Caki2 (cell line): ENCODE measurements at regions not wholly inside any gene's neighbourhood (a gene's known extent, or its start where the extent isn't known, plus 50 kb on each side); places are given as distances from the start of the nearest gene placed in this dataset.
"Not testable (repeated sequence)": the region's sequence is repeated elsewhere in the genome, so short reads cannot be mapped to it uniquely, and the experiment has no call there.

Source experiments
- DNase-seq: peaks from one replicate; pipeline ENCODE4 v3.0.0-alpha.2; 2015; ENCODE audit warnings: low read depth
- in situ Hi-C: cut with HindIII; loops from 2 replicates; pipeline ENCODE4 v1.10.0; 2016; ENCODE audit warnings: low sequenced_read_pairs, low pct_unique_long_range_greater_than_20kb, mixed read lengths

GRCh38 chr2:48039209-48039990, 133.1 kb upstream of the FBXO11 start:
- no peak for DNase-seq
- in situ Hi-C loops = no loop called here

- in situ Hi-C loops = no loop called here
- DNase-seq = no peak
Measured at GRCh38 chr2:48043131-48043700, 136.9 kb upstream of the FBXO11 start.

- DNase-seq = no peak
- in situ Hi-C loops = no loop called here
Measured at GRCh38 chr2:48043746-48044145, 137.4 kb upstream of the FBXO11 start.

- no peak for DNase-seq
- in situ Hi-C loops = no loop called here
Measured at GRCh38 chr2:48045613-48046012, 139.3 kb upstream of the FBXO11 start.

GRCh38 chr2:48048476-48049171, 142.3 kb upstream of the FBXO11 start:
- no peak for DNase-seq
- in situ Hi-C loops = no loop called here

DNA sequence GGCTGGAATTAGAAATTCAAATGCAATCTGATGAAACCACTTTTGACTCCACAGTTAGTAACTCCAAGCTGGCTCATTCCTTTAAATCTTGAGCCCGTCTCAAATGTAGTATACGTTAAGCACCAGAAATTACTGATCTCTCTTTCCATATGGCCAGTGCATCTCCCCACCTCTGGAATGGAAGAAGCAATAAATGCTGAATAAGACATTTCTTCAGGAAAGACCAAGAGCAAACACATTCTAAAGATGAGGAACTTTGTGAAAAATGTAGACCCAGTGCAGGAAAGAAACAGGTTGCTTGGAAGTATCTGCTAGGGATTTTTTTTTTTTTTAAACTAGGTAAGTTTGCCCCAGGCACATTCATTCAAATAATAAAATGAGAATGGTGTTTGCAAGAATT, 143.1 kb upstream of the FBXO11 start:
- no peak for DNase-seq
- in situ Hi-C loops = no loop called here

- no peak for DNase-seq
- in situ Hi-C loops = no loop called here
Measured at GRCh38 chr2:48050711-48051110, 144.4 kb upstream of the FBXO11 start.

DNA sequence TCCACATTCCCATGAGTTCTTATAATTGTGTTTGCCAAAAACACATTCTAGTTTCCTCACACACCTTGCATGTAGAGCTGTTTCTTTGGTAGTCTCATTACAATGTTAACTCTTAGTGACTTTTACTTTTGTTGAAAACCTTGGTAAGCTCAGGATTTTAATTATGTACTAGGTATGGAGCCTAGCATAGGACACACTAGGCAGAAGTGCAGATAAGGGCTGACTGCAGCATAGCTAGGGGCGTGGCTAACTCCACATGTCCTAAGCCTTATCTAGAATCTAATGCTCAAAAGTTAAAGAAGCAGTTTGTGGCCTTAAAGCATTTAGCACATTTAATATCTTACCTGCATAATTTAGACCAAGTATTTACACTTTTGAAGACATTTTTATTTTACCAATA, 153.7 kb upstream of the FBXO11 start:
- in situ Hi-C loops = no loop called here

GRCh38 chr2:48061656-48062055, 155.4 kb upstream of the FBXO11 start:
- in situ Hi-C loops, DNase-seq: not testable (repeated sequence)

More for the DNA sequence above, 153.7 kb upstream of the FBXO11 start:
- DNase-seq = no peak

DNA sequence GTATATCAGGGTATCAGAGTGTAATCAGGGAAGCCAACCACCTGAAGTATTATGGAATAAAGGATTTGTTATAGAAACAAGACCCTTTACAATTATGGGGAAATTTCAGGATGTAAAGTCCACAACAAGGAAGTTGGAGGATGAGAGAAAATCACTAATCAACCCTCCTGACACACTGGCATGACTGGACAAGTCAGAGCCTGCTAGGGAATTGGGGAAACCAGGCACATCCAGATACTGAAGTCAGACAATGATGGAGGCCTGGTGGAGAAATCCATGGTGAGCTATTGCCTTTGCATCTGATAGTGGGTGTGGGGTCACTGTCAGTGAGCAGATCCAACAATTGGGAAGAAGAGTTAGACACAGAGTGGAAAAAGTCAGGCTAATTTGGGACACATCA, 158.8 kb upstream of the FBXO11 start:
- DNase-seq = no peak
- in situ Hi-C loops = no loop called here

DNA sequence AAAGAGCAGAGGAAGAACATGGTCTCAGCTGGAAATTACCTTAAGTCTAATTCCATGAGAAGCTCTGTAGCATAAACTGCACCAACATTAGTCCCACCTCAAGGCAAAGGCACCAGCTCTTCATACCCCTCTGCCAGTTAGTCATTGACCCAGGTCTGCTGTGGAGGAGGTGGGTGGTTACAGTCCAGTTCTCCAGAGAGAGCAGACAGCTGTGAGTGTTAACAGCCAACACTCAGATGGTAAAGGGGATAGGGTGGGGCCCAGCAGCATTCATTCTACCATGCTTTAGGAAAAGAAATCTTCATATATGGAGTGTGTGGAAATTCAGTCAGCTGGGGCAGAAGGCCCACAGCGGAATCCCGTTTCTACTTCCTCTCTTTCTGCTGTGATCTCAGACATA, 159.7 kb upstream of the FBXO11 start:
- in situ Hi-C loops = no loop called here

GRCh38 chr2:48069769-48070168, 163.5 kb upstream of the FBXO11 start:
- in situ Hi-C loops = no loop called here
- DNase-seq = no peak

More for the DNA sequence above, 159.7 kb upstream of the FBXO11 start:
- DNase-seq = no peak

- no peak for DNase-seq
Measured at GRCh38 chr2:48070415-48070814, 164.1 kb upstream of the FBXO11 start.

DNA sequence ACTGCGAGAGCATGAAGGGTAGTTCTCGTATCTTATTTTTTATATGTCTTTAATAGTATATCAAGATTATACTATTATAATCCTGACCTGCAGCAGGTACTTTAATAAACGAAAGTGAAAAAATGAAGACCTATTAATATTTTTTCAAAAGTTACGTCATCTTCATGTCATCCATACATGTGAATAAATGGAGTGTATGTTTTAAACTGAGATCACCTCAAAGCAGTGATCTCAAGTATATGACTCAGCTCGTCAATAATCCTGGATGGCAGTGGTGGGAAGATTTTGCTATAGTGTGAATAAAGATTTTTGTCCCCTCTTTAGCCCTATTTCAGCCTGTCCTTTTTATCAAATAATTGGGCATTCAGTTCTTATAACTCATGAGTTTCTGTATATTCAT, 166.3 kb upstream of the FBXO11 start:
- no peak for DNase-seq
- in situ Hi-C loops = no loop called here

More at GRCh38 chr2:48070415-48070814, 164.1 kb upstream of the FBXO11 start:
- in situ Hi-C loops = no loop called here

DNA sequence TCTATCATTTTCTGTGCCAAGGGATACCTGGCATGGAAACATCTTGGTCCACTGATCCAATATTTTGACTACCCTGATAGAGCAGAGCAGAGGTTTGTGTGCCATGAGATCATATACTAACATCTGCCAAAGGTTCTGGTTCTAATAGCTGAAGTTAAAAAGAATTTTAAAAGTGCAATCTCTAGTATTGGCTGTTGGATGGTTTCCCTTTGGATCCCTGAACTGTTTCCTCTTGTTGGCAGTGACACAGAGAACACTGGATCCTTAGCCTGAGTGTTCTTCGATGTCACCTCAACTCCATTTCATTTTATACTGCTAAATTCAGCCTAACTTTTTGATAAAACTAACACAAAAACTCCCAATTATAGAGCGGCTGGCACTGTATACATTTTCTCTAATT, 169.3 kb upstream of the FBXO11 start:
- no peak for DNase-seq
- in situ Hi-C loops = no loop called here

GRCh38 chr2:48080534-48081316, 174.4 kb upstream of the FBXO11 start:
- in situ Hi-C loops = no loop called here
- DNase-seq = no peak

DNA sequence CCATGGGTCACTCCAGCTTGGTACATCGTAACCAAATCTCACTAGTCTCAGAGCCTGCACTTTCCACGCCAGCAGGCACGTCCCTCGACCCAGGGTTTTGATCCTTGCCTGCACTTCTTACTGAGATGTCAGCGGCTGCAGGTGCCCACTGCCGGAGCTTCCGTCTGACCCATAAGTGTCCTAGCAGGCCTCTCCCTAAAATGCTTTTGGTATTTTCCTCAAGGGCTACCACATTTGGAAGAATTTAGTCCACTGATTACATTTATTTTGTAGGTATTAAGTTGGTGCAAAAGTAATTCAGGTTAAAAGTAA, 175.0 kb upstream of the FBXO11 start:
- DNase-seq = no peak
- in situ Hi-C loops = no loop called here

- DNase-seq = no peak
- in situ Hi-C loops = no loop called here
Measured at GRCh38 chr2:48085888-48086287, 179.6 kb upstream of the FBXO11 start.

DNA sequence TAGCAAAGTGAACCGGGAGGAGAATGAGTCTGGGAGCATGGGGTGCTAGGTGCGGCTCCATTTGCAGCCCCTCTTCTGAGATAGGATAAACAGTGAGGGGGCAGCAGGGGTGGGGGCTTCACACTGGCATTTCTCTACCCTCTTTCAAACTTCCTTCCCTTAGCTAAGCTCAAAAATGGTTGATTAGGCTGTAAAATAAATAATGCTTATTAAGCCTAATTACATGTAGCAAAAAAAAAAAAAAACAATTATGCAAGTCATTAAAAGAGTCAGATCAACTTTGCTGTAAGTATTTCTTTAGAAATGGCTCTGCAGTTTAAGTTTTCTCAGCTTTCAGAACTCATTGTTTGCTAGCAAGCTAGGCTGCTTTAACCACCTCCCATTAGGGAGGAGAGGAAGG, 182.7 kb upstream of the FBXO11 start:
- no peak for DNase-seq
- in situ Hi-C loops = no loop called here
